Stimulated activated CD8-positive, alpha-beta memory T cell treated with anti-CD3 and anti-CD28 coated beads, Interleukin-12 subunit alpha, Interleukin-12 subunit beta, amount 100 ng/mL, for 1 hour (primary cell): ENCODE measurements at regions not wholly inside any gene's neighbourhood (a gene's known extent, or its start where the extent isn't known, plus 50 kb on each side); places are given as distances from the start of the nearest gene placed in this dataset.

Experiments used
- DNase-seq: peaks from one replicate; pipeline ENCODE4 v3.0.0-alpha.2; 2020; ENCODE audit warnings: low read depth

DNA sequence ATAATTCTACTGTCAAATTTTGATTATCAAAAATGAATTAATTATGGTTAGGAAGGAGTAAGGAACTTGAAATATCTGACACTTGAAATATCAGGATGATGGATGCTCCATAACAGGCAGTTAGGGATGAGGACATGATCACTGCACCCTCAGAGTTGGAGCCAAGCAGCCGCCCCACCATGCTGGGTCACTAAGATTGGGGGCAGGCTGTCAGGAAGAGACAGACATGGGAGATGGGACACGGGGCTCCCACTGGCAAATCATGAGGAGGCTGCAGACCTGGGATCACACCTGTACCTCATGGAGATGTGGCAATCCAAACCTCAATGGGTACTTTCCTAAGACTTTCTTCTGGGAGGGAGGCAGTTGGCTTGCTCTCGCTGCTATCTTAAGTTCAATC is 982.0 kb upstream of the ZEB2 start:
- no peak for DNase-seq

DNA sequence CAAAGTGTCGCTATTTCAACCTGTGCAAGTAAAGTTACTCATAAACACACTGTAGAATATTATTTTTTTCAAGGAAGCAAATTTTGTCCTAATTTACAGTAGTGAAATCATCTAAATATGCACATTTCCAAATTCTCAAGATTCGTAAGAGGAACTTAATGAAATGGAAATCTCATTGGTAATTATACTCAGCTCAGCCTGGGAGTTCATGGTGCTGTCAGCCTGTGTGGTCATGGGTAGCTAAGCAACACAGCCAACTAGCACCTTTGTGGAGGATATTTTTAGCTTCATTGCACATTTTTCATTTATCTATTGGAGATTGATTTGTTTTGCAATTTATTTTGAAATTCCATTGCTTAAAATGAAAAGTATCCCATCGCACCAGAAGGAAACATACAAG is 975.7 kb upstream of the ZEB2 start:
- DNase-seq: no peak

DNA sequence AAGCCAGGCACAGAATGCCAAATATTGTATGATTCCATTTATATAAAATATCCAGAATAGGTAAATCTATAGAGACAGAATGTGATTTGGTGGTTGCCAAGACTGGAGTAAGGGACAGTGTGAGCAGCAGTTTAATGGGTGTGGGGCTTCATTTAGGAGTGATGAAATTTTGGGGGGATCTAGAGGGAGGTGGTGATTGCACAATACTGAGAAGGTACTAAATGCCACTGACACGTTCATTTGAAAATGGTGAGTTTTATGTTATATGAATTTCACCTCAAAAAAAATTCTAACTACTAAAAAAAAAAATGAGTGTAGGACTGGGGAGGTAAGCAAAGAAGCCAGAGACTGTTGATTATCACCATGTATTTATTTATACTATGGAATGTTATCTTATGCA is 974.5 kb upstream of the ZEB2 start:
- no peak for DNase-seq

DNA sequence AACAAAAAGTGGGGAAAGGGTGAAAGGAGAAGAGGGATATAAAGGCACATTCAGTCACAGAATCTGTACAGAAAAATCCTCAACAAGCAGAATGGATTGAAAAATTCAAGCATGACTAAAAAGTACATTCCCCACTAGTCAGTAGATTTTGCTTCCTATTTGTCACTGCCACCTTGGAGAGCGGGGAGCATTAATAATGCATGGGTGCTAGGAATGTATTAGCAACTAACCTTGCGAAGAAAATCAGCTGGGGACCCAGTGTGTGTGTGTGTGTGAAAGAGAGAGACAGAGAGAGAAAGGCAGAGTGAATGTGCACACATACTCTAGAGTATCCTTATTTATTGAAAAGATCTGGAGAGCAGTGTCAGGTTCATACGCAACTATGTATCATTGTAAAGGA is 968.7 kb upstream of the ZEB2 start:
- DNase-seq: no peak

DNA sequence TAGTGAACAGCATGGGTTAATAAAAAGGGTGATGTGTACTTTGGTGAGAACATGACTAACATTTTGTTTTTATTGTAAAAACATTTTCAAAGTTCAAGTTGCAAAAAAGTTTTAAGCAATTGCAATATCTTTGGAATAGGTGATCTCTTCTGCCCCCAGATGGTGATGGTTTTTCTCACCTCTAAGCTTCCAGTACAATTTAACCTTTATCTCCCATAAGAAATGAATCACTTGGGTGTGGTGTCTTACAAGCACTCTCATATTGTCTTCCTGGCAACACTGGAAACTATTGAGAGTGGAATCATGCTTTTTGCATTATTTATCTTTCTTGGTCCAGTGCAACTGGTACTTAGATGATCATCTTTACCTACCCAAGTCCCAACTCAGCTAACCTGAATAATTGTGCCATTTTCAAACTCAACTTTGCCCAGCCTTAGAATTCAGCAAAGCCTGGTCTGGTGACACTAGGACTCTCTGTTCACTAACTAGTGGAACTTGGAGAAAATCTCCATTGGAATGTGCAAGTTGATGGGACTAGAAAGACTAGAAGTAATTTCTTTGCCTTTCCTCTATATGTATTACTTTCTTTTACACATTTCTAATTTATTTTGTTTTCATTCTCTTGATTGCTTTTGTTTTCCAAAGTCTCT is 964.7 kb upstream of the ZEB2 start:
- no peak for DNase-seq

DNA sequence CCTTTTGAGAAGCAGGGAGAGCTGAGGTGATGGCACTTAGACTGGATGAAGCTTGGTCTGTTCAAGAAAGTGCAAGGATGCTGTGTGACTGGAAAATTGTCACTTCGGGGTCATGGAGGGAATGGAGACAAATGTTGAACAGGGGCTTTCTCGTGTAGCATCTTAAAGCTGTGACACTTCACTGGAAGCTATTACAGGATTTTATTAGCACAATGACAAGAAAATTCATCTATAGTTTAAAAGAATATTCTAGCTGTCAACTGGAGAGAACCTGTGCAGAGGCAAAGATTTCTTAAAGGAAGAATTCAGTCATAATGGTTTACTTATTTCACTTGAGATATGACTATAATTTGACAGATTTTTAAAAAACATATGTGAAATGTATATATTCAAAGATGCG is 963.9 kb upstream of the ZEB2 start:
- DNase-seq: no peak

DNA sequence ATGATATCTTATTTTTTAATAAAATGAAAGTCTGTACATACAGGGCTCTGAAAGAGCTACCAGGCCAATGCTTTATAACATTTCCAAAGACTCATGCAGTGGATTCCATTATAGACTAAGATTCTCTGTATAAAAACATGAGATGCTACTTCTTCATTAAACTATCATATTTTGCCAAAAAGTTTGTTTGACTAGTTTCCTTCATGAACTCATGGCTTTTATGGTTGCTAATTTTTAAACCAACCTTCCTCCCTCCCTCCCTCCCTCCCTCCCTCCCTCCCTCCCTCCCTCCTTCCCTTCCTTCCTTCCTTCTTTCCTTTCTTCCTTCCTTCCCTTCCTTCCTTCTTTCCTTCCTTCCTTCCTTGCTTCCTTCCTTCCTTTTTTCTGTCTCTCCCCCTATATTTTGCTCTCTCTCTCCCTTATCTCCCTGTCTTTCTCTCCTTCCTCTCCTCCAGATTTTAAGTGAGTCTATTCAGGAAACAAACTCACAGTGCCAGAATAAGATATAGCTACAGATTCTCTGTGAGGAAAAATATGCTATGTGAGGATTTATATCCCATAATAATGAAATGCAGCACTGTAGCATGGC is 961.5 kb upstream of the ZEB2 start:
- DNase-seq: no peak

DNA sequence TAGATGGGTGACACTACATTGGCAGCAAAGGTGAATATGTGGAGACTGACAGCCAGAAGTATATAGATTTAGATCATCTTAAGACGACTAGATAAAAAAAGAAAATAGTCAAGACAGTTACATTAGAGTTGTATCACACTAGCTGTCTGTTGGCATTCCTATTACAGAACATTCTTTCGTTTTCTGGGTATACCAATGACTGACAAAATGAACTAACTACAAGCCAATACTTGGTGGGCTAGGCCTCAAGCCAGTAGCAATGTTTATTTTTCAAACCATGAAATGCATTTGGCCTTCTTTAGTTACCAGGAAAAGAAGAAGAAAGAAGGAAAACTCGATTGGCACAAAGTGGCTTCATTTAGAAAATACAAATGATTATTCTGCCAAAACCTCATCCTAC is 944.9 kb upstream of the ZEB2 start:
- DNase-seq: no peak

DNA sequence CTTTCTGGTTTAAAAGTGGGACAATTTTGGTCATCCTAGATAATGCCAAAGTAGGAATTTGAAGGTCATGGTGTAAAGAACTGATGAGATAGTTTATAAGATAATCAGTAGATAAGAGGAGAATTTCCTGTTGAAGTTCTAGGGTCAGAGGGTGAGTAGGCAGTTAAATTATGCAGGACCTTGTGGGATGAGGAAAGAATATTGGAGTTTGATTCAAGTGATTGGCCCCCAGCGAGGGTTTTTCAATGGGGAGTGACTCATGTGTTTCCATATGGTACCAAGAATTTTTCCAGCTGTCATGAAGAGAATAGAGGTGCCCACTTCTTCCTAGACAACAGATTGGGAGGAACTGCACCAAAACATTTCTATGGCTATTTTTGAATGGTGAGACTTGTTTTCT is 940.2 kb upstream of the ZEB2 start:
- DNase-seq: no peak

DNA sequence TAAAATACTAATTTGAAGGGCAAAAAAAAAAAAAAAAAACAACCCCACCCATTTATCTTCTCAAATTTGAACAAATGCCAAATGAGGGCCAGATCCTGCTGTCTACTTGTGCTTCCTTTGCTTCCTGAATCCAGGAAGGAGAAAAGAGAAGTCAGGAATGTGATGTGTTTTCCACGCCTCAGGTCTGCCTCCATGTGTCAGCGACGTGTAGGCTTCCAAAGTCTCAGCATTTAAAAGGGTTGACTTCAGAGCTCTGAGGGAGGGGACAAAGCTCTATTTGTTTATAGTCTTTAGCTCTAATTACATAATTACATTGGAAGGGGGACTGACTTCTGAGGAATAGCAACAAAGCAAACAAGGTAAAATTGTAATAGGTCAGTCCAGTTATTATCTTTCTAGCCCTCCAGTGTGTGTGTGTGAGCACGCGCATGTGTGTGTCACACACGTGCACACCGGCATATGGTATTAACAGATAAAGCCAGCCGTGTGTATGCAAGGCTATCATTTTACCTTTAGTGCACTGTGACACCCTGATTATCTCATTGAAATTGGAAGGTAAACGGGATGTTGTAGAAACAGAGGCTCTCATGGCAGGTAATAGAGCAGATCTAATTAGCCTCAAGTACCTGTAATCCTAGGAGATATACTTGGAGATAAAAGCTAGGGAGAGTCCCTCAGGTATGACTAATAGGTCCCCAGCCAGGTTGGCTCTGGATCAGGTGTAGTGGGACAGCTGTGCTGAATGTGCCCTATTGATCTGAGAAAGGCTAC is 911.4 kb upstream of the ZEB2 start:
- DNase-seq: no peak

DNA sequence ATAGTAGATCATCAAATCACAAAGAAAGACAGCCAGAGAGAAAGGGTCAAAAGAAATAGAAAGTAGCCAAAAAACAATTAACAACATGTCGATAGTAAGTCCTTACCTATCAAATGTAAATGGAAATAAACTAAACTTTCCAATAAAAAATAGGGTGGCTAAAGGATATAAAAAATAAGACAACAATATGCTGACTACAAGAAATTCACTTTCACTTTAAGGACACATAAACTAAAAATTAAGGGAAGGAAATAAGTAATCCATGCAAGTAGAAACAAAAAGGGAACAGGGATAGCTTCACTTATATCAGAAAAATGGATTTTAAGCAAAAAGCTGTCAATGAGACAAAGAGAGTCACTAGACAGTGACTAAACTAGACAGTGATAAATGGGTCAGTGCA is 903.9 kb upstream of the ZEB2 start:
- no peak for DNase-seq

DNA sequence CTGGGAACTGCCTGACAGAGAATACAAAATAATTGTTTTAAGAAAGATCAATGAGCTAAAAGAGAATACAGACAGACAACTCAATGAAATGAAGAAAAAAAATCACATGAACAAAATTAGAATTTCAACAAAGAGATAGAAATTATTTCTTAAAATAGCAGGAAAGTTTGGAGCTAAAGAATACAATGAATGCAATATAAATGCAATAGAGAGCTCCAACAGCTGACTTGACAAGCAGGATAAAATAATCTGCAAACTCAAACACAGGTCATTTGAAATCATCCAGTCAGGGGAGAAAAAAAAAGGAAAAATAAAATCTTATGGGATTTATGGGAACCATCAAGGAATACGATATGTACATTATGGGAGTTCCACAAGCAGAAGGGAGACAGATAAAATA is 902.7 kb upstream of the ZEB2 start:
- DNase-seq: no peak

DNA sequence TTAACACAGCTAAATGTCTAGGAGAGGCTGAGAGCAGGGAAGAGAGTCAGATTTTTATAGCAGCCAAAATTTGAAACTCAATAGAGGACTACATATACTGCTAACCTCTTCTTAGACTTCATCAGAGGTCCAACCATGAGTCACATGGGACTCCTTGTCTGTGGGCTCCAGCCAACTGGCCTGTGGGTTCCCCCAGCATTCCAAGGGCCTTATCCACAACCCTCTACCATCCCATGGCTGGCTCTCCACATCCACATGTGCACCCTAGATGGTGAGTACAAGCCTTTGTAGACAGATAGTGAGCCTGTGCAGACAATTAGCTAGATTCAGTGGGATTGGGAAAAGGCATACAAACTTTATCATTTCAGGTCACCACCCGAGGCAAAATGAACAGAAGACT is 901.9 kb upstream of the ZEB2 start:
- no peak for DNase-seq

DNA sequence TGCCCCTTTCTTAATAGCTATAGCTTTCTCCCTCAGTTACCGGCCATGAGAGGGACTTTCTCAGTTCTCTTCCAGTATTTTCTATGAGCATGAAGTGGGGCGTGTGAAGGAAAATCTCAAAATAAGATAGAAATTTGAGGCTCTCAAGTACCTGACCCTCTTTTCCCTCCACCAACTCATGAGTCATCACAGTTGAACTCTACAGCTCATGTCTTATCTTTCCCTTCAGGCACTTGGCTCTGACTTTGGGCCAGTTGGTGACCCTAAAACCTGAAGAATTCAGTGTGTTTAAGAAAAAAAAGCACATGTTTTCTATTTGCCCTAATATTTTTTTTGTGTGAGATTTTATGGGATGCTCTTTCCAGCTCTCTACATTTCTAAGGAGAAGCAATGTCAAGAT is 896.7 kb upstream of the ZEB2 start:
- DNase-seq: no peak

DNA sequence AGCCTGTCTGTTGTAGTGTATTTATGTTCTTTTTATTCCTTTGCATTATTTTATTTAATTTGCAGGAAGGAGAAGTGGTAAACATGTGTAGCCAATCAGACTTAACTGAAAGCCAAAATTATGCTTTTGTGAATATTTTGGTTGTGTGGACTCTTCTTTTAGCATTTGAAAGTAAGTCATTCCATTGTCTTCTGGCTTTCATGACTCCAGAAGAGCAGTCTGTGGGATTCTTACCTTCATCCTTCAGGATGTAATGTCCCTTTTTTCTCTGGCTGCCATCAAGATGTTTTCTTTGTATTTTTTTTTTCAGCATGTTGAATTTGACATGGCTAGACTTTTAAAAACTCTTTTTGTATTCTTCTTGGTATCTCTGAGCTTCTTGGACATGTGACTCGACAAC is 895.2 kb upstream of the ZEB2 start:
- DNase-seq: no peak

DNA sequence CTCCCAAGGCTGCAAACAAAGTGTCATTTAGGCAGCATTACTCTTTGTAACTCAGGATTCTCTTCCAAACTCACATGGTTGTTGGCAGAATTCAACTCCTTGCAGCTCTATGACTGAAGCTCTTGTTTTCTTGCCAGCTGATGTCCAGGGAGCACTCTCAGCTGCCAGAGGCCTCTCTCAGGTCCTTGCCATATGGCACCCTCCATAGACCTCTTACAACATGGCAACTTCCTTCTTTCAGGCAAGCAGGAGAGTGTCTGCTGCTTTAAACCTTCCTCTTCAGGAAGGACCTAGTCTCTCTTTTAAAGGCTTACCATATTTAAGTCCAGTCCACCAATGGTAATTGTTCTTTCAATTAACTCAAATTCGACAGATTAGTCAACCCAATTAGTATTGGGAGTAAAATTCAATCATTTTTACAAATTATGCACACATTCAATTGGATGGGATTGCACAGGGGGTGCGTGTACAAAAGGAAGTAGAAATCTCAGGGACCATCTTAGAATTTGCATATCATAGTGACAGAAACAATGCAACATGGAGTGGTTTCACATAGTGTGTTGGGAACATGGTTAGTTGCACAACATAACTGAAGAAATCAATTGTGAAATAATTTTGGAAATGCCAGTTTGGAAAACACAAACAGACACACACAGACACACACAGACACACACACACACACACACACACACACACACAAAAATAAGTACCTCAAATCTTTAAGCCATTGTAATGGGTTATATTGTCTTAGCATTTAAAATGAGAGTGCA is 893.5 kb upstream of the ZEB2 start:
- no peak for DNase-seq

DNA sequence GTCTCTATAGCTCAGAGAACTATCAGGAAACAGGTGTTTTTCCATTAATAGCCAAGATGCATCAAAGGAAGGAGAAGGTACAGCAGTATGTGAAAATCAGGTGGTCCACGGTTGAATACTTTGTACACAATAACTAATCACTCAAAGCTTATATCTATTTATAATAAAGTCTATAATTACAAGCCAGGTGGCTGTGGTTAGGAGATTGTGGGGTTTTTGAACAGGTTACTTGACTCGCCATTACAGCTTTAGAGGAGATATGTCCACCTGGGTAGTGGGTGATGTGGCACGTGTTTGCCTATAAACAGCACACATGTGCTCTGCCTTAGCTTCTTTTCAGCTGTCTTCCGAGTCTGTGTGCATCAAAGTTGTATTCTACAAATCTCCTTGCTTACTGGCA is 892.2 kb upstream of the ZEB2 start:
- DNase-seq: no peak

DNA sequence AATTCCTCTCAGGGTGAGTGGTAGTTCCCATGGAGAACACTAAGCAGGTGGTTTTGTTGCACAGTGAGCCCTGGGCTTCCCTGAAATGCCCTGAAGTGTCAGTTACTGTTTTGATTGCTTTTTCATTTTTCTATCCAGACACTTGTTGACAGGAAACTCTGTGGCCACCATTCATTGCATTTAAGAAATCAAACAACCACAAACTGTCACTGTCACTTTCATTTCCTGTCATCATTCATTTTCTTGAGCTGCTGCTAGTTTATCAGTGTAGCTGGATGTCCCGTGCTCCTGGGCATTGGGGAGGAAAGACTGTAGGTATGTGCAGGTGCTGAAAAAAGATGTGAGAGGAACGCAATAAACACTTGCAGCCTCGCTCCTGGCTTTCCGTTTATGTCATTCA is 891.6 kb upstream of the ZEB2 start:
- DNase-seq: no peak

DNA sequence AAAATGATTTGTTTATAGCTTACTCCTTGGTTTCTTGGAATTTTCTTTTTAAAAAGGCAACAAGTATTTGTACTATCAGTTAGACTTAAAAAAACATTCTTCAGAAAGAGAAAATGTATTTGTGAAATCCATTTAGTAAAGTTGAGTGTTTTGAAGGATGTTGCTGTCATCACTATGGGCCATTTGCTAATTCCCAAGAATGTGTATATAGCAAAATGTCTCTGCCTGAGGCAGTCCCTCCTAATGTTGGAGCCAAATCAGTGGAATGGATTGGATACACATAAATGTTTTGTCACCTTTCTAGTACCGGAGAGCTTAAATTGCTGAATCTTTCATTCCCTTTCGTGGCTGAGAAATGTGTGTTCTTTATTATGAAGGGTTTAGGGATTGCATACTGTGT is 890.2 kb upstream of the ZEB2 start:
- DNase-seq: no peak

DNA sequence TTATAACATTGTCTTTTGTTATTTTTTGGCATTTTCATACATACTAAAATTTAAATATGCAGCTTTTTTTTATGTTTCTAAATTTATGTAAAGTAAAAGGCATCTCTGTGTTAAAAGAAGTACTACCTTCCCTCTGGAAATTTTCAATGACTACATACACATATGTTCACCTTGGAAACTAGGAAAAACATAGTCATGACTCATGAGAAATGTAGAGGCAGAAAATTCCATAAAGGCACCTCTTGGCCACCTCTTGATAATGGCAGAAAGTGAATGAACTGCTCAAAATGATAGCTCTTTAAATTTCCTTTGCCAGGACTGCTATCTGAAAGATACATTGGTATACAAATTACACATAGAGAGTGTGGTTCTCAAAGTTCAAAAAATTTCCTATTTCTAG is 889.1 kb upstream of the ZEB2 start:
- DNase-seq: no peak

DNA sequence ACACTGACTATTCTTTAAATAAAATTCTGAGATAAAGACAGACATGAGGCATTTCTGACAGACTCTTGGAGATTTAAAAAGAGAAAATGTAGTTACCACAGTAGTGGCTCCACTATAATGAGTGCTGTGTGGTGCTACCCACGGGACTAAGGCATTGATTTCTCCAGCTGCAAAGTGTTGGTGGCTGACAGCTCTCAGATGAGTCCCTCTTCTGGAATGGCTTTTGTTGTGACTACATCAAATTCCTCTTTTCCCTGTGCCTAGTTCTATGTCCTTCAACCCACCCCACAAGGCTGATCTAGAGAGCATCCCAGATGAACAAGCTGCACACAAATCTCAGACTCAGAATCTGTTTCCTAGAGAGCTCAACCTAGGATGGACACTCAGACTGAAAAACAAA is 884.8 kb upstream of the ZEB2 start:
- no peak for DNase-seq

DNA sequence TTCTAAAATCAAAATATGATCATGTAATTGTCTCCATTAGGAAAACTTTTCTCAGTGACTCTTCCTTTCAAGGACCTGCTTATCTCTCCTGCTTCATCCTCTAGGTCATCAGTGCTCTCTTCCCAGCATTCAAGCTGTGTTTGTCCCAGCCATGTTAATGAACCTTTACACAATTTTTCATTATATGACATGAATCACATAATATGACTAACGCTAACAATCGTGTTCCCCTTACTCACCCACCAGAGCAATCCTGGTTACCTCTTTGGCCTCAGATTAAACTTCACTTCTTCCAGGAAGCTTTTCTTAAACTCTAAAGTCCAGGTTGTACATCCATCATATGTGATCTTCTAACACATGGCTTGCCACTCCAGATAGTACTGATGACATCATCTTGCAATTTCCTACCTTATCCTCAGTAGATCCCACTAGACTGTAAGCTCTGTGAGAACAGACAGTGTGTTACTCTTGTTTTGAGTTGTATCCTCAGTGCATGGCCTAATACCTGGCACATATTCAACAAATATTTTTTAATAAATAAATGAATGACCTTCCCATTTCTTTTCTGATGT is 882.9 kb upstream of the ZEB2 start:
- DNase-seq: no peak

DNA sequence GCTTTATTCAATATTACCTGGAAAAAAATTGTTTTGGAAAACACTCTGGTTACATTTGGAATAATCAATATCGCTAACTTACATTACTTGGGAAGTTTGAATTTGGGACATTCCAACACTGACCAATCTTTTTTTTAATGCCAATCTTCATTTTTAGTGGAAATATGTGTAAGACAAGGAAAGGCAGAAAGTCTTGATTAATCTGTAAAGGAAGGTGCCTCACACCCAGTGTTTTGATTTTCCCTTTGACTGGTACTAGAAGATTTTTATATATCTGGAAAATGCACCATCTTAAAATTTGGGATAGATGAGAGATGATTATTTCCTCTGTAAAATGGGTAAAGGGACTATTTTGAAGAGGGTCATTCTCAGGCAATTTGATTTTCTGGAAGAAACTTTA is 879.2 kb upstream of the ZEB2 start:
- no peak for DNase-seq
